Medulla oblongata (tissue), 1 donor: ENCODE measurements at regions not wholly inside any gene's neighbourhood (a gene's known extent, or its start where the extent isn't known, plus 50 kb on each side); places are given as distances from the start of the nearest gene placed in this dataset.
"Not testable (repeated sequence)": the region's sequence is repeated elsewhere in the genome, so short reads cannot be mapped to it uniquely, and the experiment has no call there.

ENCODE experiments used
- DNase-seq: peaks from one replicate; pipeline ENCODE4 v3.0.0-alpha.2; 2015; ENCODE audit errors: extremely low spot score

DNA sequence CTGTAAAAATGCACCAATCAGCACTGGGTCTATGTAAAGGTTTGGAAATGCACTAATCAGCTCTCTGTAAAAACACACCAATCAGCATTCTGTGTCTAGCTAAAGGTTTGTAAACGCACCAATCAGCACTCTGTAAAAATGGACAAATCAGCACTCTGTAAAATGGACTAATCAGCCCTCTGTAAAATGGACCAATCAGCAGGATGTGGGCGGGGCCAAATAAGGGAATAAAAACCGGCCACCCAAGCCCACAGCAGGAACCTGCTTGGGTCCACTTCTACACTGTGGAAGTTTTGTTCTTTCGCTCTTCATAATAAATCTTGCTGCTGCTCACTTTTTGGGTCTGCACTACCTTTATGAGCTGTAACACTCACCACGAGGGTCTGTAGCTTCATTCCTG, 101.0 kb downstream of the SMC2 start:
- DNase-seq = not testable (repeated sequence)

DNA sequence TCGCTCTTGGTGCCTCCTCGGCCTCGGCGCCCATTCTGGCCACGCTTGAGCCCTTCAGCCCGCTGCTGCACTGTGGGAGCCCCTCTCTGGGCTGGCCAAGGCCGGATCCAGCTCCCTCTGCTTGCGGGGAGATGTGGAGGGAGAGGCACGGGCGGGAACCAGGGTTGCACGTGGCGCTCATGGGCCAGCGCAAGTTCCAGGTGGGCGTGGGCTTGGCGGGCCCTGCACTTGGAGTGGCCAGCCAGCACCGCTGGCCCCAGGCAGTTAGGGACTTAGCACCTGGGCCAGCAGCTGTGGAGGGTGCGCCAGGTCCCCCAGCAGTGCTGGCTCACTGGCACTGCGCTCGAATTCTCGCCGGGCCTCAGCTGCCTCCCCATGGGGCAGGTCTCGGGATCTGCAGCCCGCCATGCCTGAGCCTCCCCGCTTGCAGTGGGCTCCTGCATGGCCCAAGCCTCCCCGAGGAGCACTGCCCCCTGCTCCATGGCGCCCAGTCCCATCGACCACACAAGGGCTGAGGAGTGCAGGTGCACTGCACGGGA, 106.4 kb downstream of the SMC2 start:
- DNase-seq = no peak

DNA sequence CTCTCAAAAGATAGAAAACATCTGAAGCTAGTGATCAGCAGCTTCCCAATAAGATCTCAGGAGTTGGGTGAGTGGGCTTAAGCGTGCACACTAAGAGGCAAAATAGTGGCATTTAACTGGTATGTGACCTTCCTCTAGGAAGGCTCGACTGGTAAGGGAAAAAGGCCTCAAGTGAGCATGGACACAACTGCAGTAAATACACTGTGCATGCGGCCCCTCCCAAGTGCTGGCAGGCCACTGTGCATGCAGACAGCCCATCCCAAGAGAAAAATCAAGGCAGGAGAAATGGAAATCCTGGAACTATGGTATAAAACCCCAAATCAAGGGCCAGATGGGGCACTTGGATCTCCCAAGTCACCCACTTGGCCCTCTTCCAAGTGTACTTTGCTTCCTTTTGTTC, 112.7 kb downstream of the SMC2 start:
- no peak for DNase-seq

DNA sequence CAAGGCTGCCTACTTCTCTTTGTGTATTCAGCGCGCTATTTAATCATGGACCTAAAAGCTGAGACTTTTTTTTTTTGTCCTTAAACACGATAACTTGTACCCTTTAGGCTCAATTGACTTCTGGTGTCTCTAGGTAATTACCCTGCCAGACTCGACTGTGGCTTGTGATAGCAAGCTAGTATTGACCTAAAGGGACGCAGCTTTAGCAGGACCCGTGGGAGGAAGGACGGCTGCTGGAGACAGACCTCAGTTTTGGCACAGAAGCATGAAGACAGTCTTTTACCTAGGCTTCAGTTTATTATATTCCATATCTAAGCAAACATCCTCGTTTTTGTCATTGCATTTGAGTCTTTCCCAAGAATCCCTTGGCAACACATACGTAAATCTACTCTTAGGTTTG, 115.3 kb downstream of the SMC2 start:
- DNase-seq = no peak

DNA sequence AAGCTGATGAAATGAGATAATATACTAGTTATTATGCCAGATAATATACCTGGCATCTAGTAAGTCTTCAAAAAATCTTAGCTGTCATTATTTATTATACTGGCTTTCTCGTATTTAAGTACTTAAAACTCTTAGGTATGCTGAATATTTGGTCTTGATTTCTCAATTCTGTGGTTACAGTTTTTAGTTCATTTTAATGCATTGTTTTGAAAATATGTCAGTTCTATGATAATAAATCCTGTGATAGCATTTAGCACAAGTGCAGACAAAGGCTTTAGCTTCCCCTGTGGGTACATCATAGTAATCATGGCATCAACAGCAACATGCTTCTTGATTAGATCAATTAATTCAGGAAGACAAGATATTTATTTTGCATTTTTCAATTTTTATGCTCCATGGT, 133.0 kb downstream of the SMC2 start:
- DNase-seq = no peak

GRCh38 chr9:104232781-104233341, 138.8 kb downstream of the SMC2 start:
- no peak for DNase-seq

DNA sequence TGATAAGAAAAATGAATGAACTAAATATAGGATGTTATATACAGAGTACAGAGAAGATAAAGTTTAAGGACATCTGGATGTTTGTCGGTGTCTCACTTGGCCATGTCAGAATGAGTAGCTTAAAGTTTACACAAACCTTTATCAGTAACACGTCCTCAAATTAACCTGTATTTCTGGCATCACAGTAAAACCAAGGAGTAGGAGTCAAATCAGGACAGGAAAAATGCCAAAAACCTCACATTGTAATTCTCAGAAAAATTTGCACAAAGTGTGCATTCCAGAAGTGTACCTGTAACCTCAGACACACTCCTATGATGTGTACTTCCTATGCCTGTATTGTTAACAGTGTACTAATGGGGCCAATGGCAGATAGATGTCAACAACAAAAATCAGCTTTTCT, 139.3 kb downstream of the SMC2 start:
- DNase-seq = no peak

GRCh38 chr9:104234632-104235337, 140.7 kb downstream of the SMC2 start:
- DNase-seq = not testable (repeated sequence)

DNA sequence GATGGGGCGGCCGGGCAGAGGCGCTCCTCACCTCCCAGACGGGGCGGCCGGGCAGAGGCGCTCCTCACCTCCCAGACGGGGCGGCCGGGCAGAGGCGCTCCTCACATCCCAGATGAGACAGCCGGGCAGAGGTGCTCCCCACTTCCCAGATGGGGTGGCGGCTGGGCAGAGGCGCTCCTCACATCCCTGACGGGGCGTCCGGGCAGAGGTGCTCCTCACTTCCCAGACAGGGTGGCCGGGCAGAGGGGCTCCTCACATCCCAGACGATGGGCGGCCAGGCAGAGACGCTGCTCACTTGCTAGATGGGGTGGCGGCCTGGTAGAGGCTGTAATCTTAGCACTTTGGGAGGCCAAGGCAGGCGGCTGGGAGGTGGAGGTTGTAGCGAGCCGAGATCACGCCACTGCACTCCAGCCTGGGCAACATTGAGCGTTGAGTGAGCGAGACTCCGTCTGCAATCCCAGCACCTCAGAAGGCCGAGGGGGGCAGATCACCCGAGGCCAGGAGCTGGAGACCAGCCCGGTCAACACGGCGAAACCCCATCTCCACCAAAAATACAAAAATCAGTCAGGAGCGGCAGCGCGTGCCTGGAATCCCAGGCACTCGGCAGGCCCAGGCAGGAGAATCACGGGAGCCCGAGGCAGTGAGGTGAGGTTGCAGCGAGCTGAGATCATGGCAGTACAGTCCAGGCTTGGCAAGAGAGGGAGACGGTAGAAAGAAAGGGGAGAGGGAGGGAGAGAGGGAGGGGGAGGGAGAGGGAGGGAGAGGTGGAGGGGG, 141.4 kb downstream of the SMC2 start:
- not testable (repeated sequence) for DNase-seq

- DNase-seq = no peak
Measured at GRCh38 chr9:104238668-104239067, 144.6 kb downstream of the SMC2 start.

GRCh38 chr9:104240890-104241289, 146.8 kb downstream of the SMC2 start:
- DNase-seq = no peak

DNA sequence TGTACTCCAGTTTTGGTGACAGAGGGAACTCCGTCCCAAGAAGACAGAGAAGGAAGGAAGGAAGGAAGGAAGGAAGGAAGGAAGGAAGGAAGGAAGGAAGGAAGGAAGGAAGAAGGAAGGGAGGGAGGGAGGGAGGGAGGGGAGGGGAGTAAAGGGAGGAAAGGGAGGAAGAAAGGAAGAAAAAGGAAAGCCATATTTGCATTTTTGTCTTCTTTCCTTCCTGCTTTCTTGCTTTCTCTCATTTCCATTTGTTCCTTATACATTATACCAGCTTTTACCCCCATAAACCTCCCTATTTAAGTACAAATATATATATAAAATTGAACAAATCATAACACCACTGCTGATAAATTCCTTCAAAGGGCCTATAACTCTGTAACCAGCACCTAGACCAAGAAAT, 151.8 kb downstream of the SMC2 start:
- DNase-seq = no peak

GRCh38 chr9:104247899-104248460, 153.9 kb downstream of the SMC2 start:
- DNase-seq = no peak

GRCh38 chr9:104256031-104256695, 162.1 kb downstream of the SMC2 start:
- no peak for DNase-seq

DNA sequence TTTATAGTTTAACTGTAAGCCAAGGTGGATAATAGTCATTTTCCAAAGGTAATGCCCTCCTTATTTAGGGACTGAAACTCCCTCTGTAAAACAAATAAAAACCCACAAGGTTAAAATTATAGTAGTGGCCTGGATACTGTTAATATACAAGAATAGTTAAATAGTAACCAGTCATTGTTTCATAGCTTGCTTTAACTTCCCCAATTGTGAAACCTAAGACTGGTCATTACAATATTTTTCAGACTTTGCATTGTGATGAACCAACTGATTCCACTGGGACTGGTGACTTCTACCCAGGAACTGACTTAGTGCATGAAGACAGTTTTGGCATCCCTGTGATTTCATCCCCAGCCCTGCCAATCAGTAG, 162.6 kb downstream of the SMC2 start:
- DNase-seq = no peak

- DNase-seq = no peak
Measured at GRCh38 chr9:104258296-104259011, 164.3 kb downstream of the SMC2 start.

- DNase-seq = no peak
Measured at GRCh38 chr9:104260004-104260403, 165.9 kb downstream of the SMC2 start.

GRCh38 chr9:104263942-104264341, 169.8 kb downstream of the SMC2 start:
- no peak for DNase-seq

DNA sequence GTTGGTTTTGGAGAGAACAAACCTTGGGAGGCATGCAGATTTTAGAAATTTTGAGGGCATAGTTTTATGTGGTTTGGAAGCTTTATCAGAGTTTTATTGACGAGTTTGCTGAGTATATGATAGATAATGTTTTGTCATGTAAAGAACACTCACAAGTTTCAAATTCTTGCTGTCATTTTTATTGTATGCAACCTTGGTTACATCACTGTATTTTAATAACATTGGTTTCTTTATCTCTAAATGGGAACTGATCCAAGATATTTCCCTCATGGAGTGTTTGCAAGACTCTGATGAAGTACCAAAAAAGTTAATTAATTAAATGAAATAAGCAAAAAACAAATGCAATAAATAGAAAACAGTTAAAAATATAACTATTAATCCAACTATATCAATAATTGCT, 170.3 kb downstream of the SMC2 start:
- DNase-seq = no peak

DNA sequence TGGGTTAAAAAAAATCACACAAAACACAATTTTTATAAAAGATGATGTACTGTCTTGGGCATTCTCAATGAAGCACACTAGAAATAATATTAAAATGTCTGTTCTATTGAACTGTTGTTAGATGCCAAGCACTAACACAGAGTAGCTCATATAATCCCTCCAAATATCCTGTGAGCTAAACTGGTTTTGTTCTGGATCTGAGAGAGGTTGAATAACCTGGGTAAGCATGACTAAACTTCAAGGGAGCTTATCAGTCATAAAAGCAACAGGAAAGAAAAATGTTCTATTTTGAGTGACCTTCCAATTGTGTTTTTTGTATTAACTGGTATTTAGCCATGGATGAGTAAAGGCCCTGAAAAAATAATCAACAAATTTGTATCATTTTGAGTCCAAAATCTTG, 175.3 kb downstream of the SMC2 start:
- DNase-seq = no peak
